GM19397 (cell line): ENCODE measurements at regions not wholly inside any gene's neighbourhood (a gene's known extent, or its start where the extent isn't known, plus 50 kb on each side); places are given as distances from the start of the nearest gene placed in this dataset.

Source experiments
- ATAC-seq: cut with Tn5 transposase; IDR thresholded peaks from one replicate; pipeline ENCODE4 v1.9.1; 2021; ENCODE audit warnings: mild to moderate bottlenecking, moderate library complexity; ENCODE audit not compliant: unreplicated experiment

GRCh38 chr10:3526727-3527501 is 258.1 kb downstream of the KLF6 start:
- no peak for ATAC-seq

- no peak for ATAC-seq
These were observed 259.1 kb downstream of the KLF6 start for GRCh38 chr10:3525832-3526449.

- ATAC-seq = no peak
These were observed 260.7 kb downstream of the KLF6 start for GRCh38 chr10:3524086-3524960.

DNA sequence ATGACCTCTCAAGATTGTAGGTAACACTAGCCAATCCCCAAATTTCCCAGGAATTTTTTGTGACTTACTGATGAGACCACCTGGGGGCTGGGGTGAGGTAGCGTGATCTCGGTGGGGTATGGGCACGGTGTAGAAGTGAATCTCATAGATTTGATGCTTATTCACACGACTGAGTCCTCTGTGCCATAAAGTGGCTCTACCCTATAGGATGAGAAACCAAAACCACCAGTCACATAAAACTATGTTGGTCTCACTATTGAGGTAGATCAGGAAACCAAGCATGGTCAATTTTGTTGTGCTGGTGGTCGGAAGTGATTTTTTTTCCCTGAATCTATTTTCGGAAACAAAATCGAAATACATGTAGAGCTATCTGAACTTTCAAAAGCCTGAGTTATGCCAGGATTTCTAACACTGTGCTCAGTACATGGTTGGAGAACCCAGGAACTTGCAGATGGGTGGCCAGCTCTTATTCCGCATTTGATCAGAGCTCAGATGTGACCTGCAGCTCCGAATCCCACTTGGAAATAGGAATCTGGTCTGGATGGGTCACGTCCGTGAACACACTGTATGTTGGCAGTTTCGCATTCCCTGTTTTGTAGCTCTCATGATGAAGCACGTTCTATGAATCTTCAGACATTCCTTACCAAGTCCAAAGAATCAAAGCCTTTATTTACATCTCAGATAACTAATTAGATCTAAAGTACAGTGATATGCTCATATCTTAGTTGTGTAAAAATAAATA is 261.5 kb downstream of the KLF6 start:
- no peak for ATAC-seq

DNA sequence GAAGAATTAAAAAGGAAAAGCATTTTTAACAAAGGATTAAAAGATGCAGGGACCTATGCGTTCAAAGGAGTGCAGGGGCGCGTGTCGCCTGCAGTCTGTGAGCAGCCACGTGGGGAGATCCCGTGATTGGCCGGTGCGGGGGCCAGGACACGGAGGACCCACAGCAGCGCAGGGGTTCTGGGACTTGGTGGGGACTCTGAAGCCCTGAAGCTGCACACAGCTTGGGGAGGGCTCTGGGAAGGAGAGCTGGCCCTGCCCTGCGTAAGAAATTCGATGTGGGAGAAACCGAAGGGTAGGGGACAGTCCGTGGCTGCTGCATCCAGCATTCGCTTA is 268.1 kb downstream of the KLF6 start:
- no peak for ATAC-seq

DNA sequence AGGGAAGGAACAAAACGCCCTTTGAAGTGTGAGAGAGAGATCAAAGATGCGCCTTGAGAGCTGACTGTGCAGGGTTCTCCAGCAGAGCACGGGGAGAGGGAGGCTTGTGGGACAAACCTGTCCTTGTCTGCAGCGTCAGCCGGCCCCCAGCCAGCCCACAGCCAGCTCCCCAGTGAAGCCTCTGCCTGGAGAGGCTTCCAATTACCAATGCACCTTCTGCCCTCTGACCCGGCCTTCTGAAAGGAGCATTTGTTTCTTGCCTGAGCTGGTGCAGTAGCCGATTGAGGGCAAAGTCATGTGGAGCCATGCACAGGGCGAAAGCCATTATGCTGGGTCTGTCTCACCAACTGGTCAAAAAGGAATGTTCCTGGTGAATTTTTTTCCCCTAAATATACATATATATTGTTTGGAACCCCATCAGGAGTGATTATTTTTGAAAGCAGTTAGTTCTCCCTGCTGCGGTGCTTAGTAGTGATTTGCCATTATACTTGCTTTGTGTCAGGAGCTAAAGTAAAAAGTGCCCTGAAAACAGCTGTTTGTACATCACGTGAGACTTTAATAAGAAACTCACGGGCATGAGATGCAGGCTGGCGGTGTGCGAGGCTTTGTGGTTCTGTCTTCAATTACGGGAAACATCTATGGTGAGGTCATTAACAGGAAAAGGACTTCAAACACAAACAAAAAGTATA is 268.6 kb downstream of the KLF6 start:
- ATAC-seq = no peak

GRCh38 chr10:3514691-3515090 is 270.3 kb downstream of the KLF6 start:
- no peak for ATAC-seq

DNA sequence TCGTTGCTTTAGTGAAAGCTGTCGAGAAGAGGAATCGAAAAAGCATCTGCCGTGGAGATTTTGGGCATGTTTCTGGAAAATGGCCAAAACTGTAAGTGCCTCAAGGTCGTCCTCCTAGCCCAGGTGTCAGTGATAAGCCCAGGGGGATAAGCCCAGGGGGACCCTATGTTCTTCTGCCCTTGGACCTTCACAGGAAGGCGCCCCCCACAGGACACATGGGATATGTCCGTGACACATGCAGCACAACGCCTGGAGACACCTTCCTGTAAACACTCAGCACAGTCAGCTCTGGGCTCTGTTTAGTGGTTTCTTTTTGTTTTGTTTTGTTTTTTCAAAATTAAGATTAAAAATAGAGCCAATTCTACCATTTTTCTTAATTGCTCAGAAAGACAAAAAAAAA is 272.7 kb downstream of the KLF6 start:
- no peak for ATAC-seq

DNA sequence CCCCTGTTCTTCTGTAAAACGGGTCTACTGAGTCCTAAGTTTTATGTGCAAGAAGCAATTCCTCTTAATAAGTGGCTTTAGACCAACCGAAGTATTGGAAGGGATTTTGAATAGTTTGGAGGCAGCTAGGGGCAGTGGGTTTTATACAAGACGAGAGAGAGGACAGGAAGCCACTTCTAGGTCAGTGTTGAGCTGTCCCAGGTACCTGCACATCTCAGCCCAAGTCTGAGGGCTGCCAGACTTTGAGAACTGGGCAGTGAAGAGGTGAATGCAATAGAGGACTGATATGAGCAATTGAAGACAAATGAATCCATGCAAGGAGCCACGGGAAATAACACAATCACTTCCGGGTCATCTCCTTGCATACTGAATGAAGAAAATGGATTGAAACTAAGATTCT is 273.5 kb downstream of the KLF6 start:
- ATAC-seq = no peak

DNA sequence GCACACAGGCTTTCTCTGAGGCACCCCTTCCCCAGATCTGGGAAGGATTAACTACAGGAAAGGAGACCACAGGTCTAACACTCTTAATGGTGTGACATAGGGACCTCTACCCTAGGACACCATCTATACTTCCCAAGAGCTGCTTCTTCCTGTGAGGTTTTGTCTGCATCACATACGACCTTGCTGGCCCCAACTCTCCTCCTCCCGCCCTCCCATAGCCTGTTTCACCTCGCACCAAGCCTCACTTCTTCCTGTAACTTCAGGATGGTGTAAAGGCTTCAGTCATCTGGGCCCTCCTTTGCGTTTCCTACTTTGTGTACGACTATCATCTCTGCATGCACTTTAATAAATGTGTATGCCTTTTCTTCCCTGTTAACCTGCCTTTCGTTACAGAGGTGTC is 274.3 kb downstream of the KLF6 start:
- ATAC-seq = no peak

DNA sequence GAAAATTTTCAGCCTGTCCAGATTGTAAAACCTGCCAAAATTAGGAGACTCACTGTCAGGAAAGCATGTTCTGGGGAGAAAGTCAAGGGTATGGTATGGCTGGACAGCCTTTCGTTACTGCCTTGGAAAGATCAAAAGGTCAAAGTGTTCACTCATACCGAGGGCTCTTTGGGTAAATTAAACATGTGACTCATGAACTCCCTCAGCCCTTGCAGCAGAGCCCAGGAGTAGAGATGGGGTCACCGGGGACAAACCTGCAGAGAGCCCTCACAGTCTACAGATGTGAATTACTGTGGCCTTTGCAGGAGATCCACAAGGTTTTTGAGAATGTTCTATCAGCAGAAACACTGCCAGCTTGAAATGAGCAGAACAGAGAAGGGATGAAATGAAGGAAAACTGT is 275.7 kb downstream of the KLF6 start:
- ATAC-seq = no peak

GRCh38 chr10:3503299-3503698 is 281.7 kb downstream of the KLF6 start:
- ATAC-seq = no peak

GRCh38 chr10:3502673-3503072 is 282.3 kb downstream of the KLF6 start:
- no peak for ATAC-seq

- no peak for ATAC-seq
These were observed 284.6 kb downstream of the KLF6 start for GRCh38 chr10:3500408-3500856.

- no peak for ATAC-seq
These were observed 285.9 kb downstream of the KLF6 start for GRCh38 chr10:3499120-3499519.

- ATAC-seq = no peak
These were observed 287.4 kb downstream of the KLF6 start for GRCh38 chr10:3497581-3497980.

DNA sequence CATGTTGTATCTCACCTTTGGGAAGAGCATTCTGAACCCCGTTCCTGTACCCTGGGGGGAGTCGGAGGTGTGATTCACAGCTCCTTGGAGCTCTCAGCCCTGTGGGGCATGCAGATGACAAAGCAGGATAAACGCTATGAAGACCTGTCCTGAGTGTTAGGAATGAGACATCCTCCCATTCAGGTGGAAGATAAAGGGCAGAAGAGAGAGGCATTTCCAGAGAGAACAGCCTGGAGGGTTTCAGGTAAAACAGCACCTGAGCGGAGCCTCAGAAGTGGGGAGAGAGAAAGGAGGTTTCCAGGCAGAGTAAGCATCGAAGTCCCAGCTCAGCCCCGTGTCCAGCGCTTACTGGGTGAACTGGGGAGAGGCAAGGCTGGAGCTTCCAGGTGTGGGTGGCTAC is 288.9 kb downstream of the KLF6 start:
- ATAC-seq = no peak

DNA sequence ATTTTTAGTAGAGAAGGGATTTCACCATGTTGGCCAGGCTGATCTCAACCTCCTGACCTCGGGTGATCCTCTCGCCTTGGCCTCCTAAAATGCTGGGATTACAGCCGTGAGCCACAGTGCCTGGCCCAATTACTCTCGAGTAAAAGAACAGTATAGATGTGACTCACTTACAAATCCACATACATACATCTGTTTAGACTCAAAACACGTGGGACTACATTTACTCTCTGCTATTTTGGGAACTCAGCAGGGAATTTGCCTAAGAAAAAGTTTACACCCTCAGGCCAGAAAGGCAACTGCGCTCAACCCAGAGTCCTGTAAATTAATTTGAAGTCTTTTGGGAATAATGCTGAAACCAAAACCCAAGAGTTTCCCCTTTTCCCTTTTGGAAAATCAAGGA is 289.7 kb downstream of the KLF6 start:
- ATAC-seq = no peak

- ATAC-seq = no peak
These were observed 290.2 kb downstream of the KLF6 start for GRCh38 chr10:3494838-3495230.

- no peak for ATAC-seq
These were observed 290.7 kb downstream of the KLF6 start for GRCh38 chr10:3494131-3494837.
